Activated T-helper 2 cell treated with anti-CD3 and anti-CD28 coated beads, Interferon-gamma antibody, Interleukin-2, Interleukin-4, amounts not matched to agents 10 μg/mL and 5 μg/mL and 100 μg/mL, durations not matched to agents 14 hours and 24 hours and 36 hours (primary cell): ENCODE measurements at regions not wholly inside any gene's neighbourhood (a gene's known extent, or its start where the extent isn't known, plus 50 kb on each side); places are given as distances from the start of the nearest gene placed in this dataset.
"Not testable (repeated sequence)": the region's sequence is repeated elsewhere in the genome, so short reads cannot be mapped to it uniquely, and the experiment has no call there.

Experiments used
- DNase-seq: peaks from one replicate; pipeline ENCODE4 v3.0.0; 2021; ENCODE audit warnings: low spot score
- H3K27ac Mint-ChIP-seq: one replicate; pipeline ENCODE4 v1.8.0; 2021; ENCODE audit warnings: mixed read lengths
- H3K27me3 Mint-ChIP-seq: one replicate; pipeline ENCODE4 v1.8.0; 2021; ENCODE audit warnings: low read depth, mixed read lengths
- H3K36me3 Mint-ChIP-seq: one replicate; pipeline ENCODE4 v1.8.0; 2021; ENCODE audit warnings: low read depth, mixed read lengths
- H3K4me1 Mint-ChIP-seq: one replicate; pipeline ENCODE4 v1.8.0; 2021; ENCODE audit warnings: low read depth, mixed read lengths
- H3K4me3 Mint-ChIP-seq: one replicate; pipeline ENCODE4 v1.8.0; 2021; ENCODE audit warnings: low read depth, mild to moderate bottlenecking, moderate library complexity, mixed read lengths
- H3K9me3 Mint-ChIP-seq: one replicate; pipeline ENCODE4 v1.8.0; 2021; ENCODE audit warnings: mixed read lengths
- intact Hi-C: fragments of 100-400 bp; cut with micrococcal nuclease; formaldehyde crosslinking; loops from one replicate; pipeline ENCODE4 v1.15.1; 2023

DNA sequence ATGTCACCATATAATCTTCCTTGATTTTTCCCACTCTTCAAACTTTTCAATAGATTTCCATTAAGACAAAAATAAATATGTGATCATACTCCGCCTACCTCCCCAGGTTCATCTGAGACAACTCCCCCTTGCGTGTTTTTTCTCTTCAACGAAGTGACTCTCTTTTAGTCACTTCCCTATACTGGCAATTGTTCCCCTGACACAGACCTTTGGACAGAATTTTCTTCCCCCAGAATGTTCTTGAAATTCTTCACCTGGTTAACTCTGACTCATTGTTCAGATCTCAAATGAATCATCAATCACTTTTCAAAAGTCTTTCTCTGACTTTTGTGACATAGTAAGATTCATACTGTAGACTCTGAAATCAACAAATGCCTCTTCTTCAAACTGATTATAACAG lies 727.3 kb upstream of the LMO3 start:
- Mint-ChIP-seq H3K4me1 (no peaks in the 10 kb centered on the region), H3K36me3 (no peaks in the 10 kb centered on the region), H3K4me3 (no peak overlapping the region), H3K27ac (no peak overlapping the region), H3K27me3 (no peaks in the 10 kb centered on the region), H3K9me3 (peaks cover 23% of the 10 kb centered on the region)
- DNase-seq = no peak
- intact Hi-C loops = no loop called here

DNA sequence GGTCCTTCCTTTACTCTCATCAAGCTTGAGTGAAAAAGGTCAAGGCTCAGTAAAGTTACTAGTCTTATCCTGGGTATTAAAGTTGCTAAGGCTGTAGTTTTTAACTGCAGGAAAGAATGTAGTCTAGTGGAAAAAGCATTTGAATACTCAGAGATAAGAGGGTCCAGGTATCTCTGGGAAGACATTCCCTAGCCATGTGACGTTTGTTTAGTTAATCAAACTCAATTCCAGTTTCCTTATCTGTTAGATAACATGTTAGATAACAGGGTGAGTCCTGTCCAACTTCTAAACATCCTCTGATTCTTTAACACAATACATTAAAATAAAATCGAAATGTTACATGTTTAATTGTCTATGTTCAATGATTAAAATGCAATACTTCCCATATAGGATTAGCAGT lies 720.7 kb upstream of the LMO3 start:
- Mint-ChIP-seq H3K4me3 (no peak overlapping the region), H3K4me1 (no peaks in the 10 kb centered on the region), H3K9me3 (peaks cover 27% of the 10 kb centered on the region), H3K36me3 (no peaks in the 10 kb centered on the region), H3K27ac (no peak overlapping the region), H3K27me3 (no peaks in the 10 kb centered on the region)
- DNase-seq = no peak
- intact Hi-C loops = no loop called here

DNA sequence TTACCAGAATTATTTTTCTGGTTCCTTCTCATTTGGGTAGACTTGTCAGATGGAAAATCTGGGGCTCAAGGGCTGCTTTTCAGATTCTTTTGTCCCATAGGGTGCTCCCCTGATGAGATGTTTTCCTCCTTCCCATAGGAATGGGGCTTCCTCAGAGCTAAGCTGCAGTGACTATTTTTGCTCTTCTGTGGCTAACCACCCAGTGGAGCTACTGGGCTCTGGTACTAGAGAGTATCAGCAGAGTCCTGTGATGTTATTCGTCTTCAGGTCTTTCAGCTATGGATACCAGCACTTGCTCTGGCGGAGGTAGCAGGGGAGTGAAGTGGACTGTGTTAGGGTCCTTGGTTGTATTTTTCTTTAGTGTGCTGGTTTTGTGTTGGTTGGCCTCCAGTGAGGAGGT lies 716.1 kb upstream of the LMO3 start:
- intact Hi-C loops = no loop called here
- H3K27ac Mint-ChIP-seq = no peak overlapping the region
- no peaks in the 10 kb centered on the region for H3K36me3 Mint-ChIP-seq
- H3K9me3 Mint-ChIP-seq = peaks cover 60% of the 10 kb centered on the region
- no peak overlapping the region for H3K4me3 Mint-ChIP-seq
- DNase-seq = no peak
- no peaks in the 10 kb centered on the region for H3K4me1 Mint-ChIP-seq
- no peaks in the 10 kb centered on the region for H3K27me3 Mint-ChIP-seq

DNA sequence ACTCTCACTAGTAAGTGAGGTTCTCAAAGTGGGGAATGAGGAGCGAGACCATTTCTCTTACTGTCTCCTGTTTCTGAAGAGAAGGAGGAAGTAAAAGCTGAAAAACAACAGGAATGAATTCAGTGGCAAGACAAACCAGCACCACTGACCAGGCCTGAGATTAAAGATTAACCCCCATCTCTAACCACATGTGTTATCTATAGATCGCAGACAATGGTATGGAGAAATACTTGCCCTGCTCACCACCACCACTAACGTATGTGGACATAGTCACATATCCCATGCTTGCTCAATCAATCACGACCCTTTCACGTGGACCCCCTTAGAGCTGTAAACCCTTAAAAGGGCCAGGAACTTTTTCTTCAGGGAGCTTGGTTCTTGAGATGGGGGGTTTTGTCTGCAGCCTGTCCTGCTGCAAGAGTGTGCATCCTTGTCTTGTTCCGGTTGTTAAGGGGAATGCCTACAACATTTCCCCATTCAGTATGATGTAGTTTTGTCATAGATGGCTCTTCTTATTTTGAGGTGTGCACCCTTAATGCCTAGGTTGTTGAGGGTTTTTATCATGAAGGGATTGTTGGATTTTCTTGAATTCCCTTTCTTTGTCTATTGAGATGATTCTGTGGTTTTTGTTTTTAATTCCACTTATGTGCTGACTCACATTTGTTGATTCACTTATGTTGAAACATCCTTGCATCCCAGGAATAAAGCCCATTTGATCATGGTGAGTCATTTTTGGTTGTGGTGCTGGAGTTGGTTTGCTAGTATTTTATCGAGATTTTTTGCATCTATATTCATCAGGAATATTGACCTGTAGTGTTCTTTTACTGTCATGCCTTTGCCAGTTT lies 698.8 kb upstream of the LMO3 start:
- H3K36me3 Mint-ChIP-seq = no peaks in the 10 kb centered on the region
- no peak overlapping the region for H3K27ac Mint-ChIP-seq
- H3K27me3 Mint-ChIP-seq = no peaks in the 10 kb centered on the region
- H3K4me1 Mint-ChIP-seq = no peaks in the 10 kb centered on the region
- peaks cover 45% of the 10 kb centered on the region for H3K9me3 Mint-ChIP-seq
- intact Hi-C loops = no loop called here
- no peak overlapping the region for H3K4me3 Mint-ChIP-seq
- DNase-seq = no peak

DNA sequence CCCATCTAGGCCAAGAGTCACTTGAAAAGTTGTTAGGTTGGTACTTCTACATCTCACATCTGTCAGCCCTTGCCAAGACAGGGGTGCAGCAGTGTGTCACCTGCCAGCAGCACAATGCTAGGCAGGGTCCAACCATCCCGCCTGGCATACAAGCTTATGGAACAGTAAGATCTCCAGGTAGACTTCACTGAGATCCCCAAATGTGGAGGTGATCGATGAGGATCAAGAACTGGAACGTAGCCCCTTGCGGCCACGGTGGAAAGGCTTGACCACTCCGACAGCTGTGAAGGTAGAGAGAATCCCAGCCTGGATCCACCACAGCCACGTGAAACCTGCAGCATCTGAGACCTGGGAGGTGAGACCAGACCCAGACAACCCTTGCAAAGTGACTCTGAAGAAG lies 696.0 kb upstream of the LMO3 start:
- no peaks in the 10 kb centered on the region for H3K4me1 Mint-ChIP-seq
- H3K27me3 Mint-ChIP-seq = no peaks in the 10 kb centered on the region
- no peak overlapping the region for H3K4me3 Mint-ChIP-seq
- H3K27ac Mint-ChIP-seq = no peak overlapping the region
- peaks cover 54% of the 10 kb centered on the region for H3K9me3 Mint-ChIP-seq
- intact Hi-C loops = no loop called here
- no peaks in the 10 kb centered on the region for H3K36me3 Mint-ChIP-seq
- DNase-seq = no peak

DNA sequence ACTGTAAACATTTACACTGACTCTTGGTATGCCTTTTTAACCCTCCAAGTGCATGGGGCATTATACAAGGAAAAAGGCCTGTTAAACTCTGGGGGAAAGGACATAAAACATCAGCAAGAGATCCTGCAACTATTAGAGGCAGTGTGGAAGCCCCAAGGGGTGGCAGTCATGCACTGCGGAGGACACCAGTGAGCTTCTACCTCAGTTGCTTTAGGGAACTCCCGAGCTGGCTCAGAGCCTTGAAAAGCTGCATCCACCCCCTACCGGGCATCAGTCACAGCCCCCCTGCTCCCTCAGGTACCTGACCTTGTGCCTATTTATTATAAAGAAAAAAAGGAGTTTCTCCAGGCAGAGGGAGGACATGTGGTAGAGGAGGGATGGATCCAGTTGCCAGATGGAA lies 695.6 kb upstream of the LMO3 start:
- peaks cover 54% of the 10 kb centered on the region for H3K9me3 Mint-ChIP-seq
- no peak for DNase-seq
- no peaks in the 10 kb centered on the region for H3K27me3 Mint-ChIP-seq
- intact Hi-C loops = no loop called here
- no peaks in the 10 kb centered on the region for H3K36me3 Mint-ChIP-seq
- H3K4me1 Mint-ChIP-seq = no peaks in the 10 kb centered on the region
- no peak overlapping the region for H3K27ac Mint-ChIP-seq
- H3K4me3 Mint-ChIP-seq = no peak overlapping the region

DNA sequence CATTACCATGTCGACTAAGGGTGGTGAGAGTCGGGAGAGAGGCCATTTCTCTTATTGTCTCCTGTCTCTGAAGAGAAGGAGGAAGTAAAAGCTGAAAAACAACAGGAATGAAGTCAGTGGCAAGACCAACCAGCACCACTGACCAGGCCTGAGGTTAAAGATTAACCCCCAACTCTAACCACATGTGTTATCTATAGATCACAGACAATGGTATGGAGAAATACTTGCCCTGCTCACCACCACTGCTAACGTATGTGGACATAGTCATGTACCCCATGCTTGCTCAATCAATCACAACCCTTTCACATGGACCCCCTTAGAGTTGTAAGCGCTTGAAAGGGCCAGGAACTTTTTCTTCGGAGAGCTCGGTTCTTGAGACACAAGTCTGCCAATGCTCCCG lies 690.9 kb upstream of the LMO3 start:
- intact Hi-C loops = no loop called here
- peaks cover 50% of the 10 kb centered on the region for H3K9me3 Mint-ChIP-seq
- no peak overlapping the region for H3K4me3 Mint-ChIP-seq
- H3K27ac Mint-ChIP-seq = no peak overlapping the region
- no peaks in the 10 kb centered on the region for H3K36me3 Mint-ChIP-seq
- no peaks in the 10 kb centered on the region for H3K27me3 Mint-ChIP-seq
- no peaks in the 10 kb centered on the region for H3K4me1 Mint-ChIP-seq
- DNase-seq = no peak

DNA sequence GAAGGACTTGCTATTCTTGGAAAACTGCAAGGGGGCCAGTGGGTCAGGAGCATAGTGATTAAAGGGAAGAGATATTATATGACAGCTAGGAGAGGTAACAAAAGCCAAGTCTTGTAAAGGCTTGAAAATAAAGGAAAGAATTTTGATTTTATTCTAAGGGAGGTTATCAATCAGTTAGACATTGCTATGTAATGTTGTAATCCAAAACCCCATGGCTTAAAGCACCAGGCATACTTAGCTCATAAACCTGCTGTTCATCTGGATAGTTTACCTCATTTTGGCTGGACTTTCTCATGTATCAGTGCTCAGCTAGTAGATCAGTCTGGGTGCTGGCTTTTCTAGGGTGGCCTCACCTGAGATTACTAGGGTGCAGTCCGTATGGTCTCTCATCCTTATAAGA lies 680.9 kb upstream of the LMO3 start:
- DNase-seq = no peak
- Mint-ChIP-seq H3K9me3 (peaks cover 42% of the 10 kb centered on the region), H3K27me3 (no peaks in the 10 kb centered on the region), H3K27ac (no peak overlapping the region), H3K4me1 (no peaks in the 10 kb centered on the region), H3K4me3 (no peak overlapping the region), H3K36me3 (no peaks in the 10 kb centered on the region)
- intact Hi-C loops = no loop called here

DNA sequence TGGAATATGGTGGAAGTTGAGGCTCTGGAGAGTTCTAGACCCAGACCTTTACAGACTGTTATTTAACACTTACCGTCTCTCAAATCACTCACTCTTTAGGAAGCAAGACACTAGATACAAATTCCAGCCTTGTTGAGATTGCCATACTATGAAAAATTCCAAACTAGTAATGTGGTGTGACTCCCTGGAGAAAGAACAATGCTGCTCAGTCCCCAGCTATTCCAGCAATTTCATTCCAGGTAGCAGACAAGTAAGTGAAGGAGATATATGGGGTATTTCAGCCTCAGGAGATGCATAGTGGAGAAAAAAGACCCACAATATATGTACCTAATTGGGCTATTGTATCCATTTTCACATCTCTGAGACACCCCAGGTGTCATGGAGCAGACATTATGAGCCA lies 678.9 kb upstream of the LMO3 start:
- Mint-ChIP-seq H3K4me1 (no peaks in the 10 kb centered on the region), H3K4me3 (no peak overlapping the region), H3K27ac (no peak overlapping the region), H3K9me3 (peaks cover 44% of the 10 kb centered on the region), H3K36me3 (no peaks in the 10 kb centered on the region), H3K27me3 (no peaks in the 10 kb centered on the region)
- intact Hi-C loops = no loop called here
- DNase-seq = no peak

DNA sequence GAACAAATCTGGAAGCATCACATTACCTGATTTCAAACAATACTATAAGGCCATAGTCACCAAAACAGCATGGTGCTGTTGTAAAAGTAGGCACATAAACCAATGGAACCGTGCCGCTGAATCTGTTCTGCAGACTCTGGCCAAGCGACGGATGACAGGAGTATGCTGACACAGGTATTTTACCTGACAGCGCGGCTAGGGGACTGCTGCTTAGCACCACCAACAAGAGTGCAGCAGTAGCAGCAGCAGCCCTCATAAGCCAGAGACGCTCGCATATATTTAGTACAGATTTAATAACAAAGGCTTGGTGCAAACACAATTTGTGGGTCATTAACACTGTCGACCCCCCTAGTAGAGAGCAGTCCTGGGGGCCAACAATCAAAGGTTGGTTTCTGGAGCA lies 677.6 kb upstream of the LMO3 start:
- Mint-ChIP-seq H3K4me3 (no peak overlapping the region), H3K4me1 (no peaks in the 10 kb centered on the region), H3K27me3 (no peaks in the 10 kb centered on the region), H3K27ac (no peak overlapping the region), H3K36me3 (no peaks in the 10 kb centered on the region), H3K9me3 (peaks cover 34% of the 10 kb centered on the region)
- intact Hi-C loops = no loop called here
- no peak for DNase-seq

DNA sequence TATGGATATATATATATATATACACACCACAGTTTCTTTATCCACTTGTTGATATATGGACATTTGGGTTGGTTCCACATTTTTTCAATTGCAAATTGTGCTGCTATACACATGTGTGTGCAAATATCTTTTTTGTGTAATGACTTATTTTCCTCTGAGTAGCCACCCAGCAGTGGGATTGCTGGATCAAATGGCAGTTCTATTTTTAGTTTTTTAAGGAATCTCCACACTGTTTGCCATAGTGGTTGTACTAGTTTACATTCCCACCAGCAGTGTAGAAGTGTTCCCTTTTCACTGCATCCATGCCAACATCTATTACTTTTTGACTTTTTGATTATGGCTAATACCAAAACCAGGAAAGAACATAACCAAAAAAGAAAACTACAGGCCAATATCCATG lies 676.2 kb upstream of the LMO3 start:
- H3K36me3 Mint-ChIP-seq, DNase-seq, H3K4me3 Mint-ChIP-seq, H3K4me1 Mint-ChIP-seq, H3K27me3 Mint-ChIP-seq, H3K27ac Mint-ChIP-seq, intact Hi-C loops: not testable (repeated sequence)
- H3K9me3 Mint-ChIP-seq = peaks cover 28% of the 10 kb centered on the region

DNA sequence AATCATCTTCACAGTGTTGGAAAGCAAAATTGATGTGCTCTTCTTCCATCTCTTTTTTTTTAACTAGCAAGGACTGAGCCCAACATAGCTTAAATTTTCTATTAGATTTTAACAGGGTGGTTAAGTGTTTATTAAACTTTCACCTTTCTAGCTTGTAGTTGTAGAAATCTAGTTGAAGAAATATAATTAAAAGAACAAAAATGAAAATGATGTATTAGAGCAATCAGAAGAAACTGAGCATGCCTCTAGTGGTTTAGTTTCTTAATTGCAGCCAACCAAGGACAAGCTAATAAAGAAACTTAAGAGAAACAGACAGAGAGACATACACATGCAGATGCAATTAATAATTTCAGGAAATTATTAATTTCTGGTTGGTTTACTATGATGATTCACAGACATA lies 673.0 kb upstream of the LMO3 start:
- H3K36me3 Mint-ChIP-seq = no peaks in the 10 kb centered on the region
- intact Hi-C loops = no loop called here
- DNase-seq = no peak
- H3K27me3 Mint-ChIP-seq = no peaks in the 10 kb centered on the region
- H3K9me3 Mint-ChIP-seq = peaks cover 35% of the 10 kb centered on the region
- no peak overlapping the region for H3K27ac Mint-ChIP-seq
- H3K4me3 Mint-ChIP-seq = no peak overlapping the region
- no peaks in the 10 kb centered on the region for H3K4me1 Mint-ChIP-seq

DNA sequence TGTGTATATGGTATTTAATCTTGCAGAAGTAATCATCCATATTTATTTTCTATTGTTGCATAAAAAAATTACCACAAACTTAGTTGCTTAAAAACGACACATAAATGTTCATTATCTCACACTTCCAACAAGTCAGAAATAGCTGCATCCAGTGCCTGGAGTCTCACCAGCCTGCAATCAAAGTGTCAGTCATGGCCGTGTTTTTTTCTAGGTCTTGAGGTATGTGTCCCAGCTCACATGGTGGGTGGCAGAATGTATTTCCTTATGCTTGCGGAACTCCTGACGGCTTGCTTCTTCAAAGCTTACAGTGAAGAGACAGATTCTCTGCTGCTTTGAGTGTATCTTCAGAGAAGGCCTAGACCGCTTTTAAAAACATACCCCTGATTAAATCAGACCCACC lies 670.2 kb upstream of the LMO3 start:
- Mint-ChIP-seq H3K27ac (no peak overlapping the region), H3K9me3 (peaks cover 41% of the 10 kb centered on the region), H3K4me1 (no peaks in the 10 kb centered on the region), H3K4me3 (no peak overlapping the region), H3K36me3 (no peaks in the 10 kb centered on the region), H3K27me3 (no peaks in the 10 kb centered on the region)
- intact Hi-C loops = no loop called here
- no peak for DNase-seq

DNA sequence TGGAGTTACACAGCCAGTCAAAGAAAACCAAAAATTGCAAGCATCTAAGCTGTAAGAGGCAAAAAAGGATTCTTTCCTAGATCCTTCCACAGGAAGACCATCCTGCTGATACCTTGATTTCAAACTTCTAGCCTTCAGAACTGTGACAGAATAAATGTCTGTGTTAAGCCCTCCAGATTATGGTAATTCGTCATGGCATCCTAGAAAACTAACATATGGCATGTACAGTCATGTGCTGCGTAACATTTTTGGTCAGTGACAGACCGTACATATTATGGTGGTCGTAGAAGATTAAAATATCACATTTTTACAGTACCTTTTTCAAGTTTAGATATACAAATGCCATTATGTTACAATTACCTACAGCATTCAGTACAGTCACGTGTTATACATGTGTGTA lies 660.9 kb upstream of the LMO3 start:
- no peak for DNase-seq
- H3K9me3 Mint-ChIP-seq = peaks cover 20% of the 10 kb centered on the region
- no peak overlapping the region for H3K27ac Mint-ChIP-seq
- intact Hi-C loops = no loop called here
- no peak overlapping the region for H3K4me3 Mint-ChIP-seq
- no peaks in the 10 kb centered on the region for H3K36me3 Mint-ChIP-seq
- no peaks in the 10 kb centered on the region for H3K27me3 Mint-ChIP-seq
- H3K4me1 Mint-ChIP-seq = no peaks in the 10 kb centered on the region
